GM12865 (cell line): ENCODE measurements at regions not wholly inside any gene's neighbourhood (a gene's known extent, or its start where the extent isn't known, plus 50 kb on each side); places are given as distances from the start of the nearest gene placed in this dataset.

Source experiments
- DNase-seq: peaks from one replicate; pipeline ENCODE4 v3.0.0; 2010; ENCODE audit warnings: low read depth
- H3K4me3 ChIP-seq: 2 replicates; pipeline ENCODE4 v1.5.1; 2011; ENCODE audit warnings: mild to moderate bottlenecking, low read depth, low read length, control low read depth
- TF ChIP-seq, protein P1 (sequence below): IDR thresholded peaks from 2 replicates; pipeline ENCODE4 v1.5.1; 2011; ENCODE audit warnings: low read length, control low read depth, low read depth, inconsistent platforms; ENCODE audit not compliant: insufficient read depth; ENCODE audit errors: missing control alignments

- no peak overlapping the region for H3K4me3 ChIP-seq
- no peak for DNase-seq
- TF ChIP-seq, protein P1, sequence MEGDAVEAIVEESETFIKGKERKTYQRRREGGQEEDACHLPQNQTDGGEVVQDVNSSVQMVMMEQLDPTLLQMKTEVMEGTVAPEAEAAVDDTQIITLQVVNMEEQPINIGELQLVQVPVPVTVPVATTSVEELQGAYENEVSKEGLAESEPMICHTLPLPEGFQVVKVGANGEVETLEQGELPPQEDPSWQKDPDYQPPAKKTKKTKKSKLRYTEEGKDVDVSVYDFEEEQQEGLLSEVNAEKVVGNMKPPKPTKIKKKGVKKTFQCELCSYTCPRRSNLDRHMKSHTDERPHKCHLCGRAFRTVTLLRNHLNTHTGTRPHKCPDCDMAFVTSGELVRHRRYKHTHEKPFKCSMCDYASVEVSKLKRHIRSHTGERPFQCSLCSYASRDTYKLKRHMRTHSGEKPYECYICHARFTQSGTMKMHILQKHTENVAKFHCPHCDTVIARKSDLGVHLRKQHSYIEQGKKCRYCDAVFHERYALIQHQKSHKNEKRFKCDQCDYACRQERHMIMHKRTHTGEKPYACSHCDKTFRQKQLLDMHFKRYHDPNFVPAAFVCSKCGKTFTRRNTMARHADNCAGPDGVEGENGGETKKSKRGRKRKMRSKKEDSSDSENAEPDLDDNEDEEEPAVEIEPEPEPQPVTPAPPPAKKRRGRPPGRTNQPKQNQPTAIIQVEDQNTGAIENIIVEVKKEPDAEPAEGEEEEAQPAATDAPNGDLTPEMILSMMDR: no peak
Measured at GRCh38 chr4:111985426-111985825, 159.8 kb upstream of the FAM241A start.

- TF ChIP-seq, protein P1: no peak
- no peak for DNase-seq
- H3K4me3 ChIP-seq: no peak overlapping the region
Measured at GRCh38 chr4:111986095-111986494, 159.2 kb upstream of the FAM241A start.

GRCh38 chr4:111988514-111988913, 156.7 kb upstream of the FAM241A start:
- no peak overlapping the region for H3K4me3 ChIP-seq
- TF ChIP-seq, protein P1: no peak
- DNase-seq: no peak

GRCh38 chr4:111989817-111990216, 155.4 kb upstream of the FAM241A start:
- H3K4me3 ChIP-seq: no peak overlapping the region
- DNase-seq: no peak
- TF ChIP-seq, protein P1: no peak

DNA sequence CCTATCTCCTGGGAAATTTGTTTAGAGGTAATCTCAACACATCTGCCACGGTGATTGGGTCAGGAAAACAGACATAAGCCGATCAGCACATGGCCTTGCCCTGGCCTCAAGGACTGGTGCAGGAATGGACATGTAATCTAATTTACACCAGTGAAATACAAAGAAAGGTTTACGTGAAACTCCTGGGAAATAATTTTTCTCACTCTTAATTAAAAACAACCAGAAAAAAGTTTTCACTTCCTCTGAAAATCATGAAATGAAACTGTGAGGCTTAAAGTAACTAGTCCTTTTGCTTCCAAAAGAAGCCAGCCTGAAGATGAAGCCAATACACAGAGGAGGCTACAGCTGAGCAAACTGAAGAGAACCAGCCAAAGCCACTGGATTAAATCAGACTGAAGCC, 154.1 kb upstream of the FAM241A start:
- DNase-seq: peak; percentile 61
- H3K4me3 ChIP-seq: no peak overlapping the region
- TF ChIP-seq, protein P1: no peak

GRCh38 chr4:111991797-111992196, 153.5 kb upstream of the FAM241A start:
- peak; percentile 9 for DNase-seq
- TF ChIP-seq, protein P1: no peak

GRCh38 chr4:111992351-111993168, 152.7 kb upstream of the FAM241A start:
- DNase-seq: no peak
- TF ChIP-seq, protein P1: no peak
- H3K4me3 ChIP-seq: no peak overlapping the region

More at GRCh38 chr4:111991797-111992196, 153.5 kb upstream of the FAM241A start:
- H3K4me3 ChIP-seq: no peak overlapping the region
